ENCODE measurements at regions not wholly inside any gene's neighbourhood (a gene's known extent, or its start where the extent isn't known, plus 50 kb on each side); places are given as distances from the start of the nearest gene placed in this dataset.

GRCh38 chrX:121191779-121192178 lies 144.4 kb downstream of the GLUD2 start:
- no peaks in the 10 kb centered on the region for H3K4me1 ChIP-seq (ENCODE audit: control insufficient read depth, insufficient read depth, low read length)
- H3K36me3 ChIP-seq (ENCODE audit: control insufficient read depth in 2 of 2, insufficient read depth in 1 of 2, low read length in 2 of 2): no peaks in the 10 kb centered on the region
- no peak for TF ChIP-seq IKZF3 (tag by site-specific recombination; IDR thresholded peaks at IDR 0.05)
- TF ChIP-seq SALL2 (tag by site-specific recombination; IDR thresholded peaks at IDR 0.05; ENCODE audit: borderline replicate concordance): no peak
- TF ChIP-seq ZNF513 (tag by site-specific recombination; IDR thresholded peaks at IDR 0.05): no peak
- TF ChIP-seq ZNF146 (tag by site-specific recombination; IDR thresholded peaks at IDR 0.05): no peak
- TF ChIP-seq ZNF837 (tag by site-specific recombination; IDR thresholded peaks at IDR 0.05): no peak
- no peak overlapping the region for H3K27ac ChIP-seq (ENCODE audit: extremely low read depth, low read depth, low read length)
- no peaks in the 10 kb centered on the region for H3K9me3 ChIP-seq (ENCODE audit: control insufficient read depth, insufficient read depth, low read depth, low read length)
- no peak overlapping the region for H3K4me3 ChIP-seq (ENCODE audit: low read depth, low read length)
- ChIA-PET POLR2A (no interaction called here), CTCF (no interaction called here)

GRCh38 chrX:121195719-121196118 lies 148.3 kb downstream of the GLUD2 start:
- TF ChIP-seq GFI1B (tag by site-specific recombination; IDR thresholded peaks at IDR 0.05): no peak
- no peak for TF ChIP-seq ZNF510 (tag by site-specific recombination; IDR thresholded peaks at IDR 0.05; ENCODE audit: insufficient replicate concordance)
- no peak for TF ChIP-seq ZBTB8A (tag by site-specific recombination; IDR thresholded peaks at IDR 0.05)
- TF ChIP-seq ZNF416 (tag by site-specific recombination; IDR thresholded peaks at IDR 0.05): no peak
- no peak for TF ChIP-seq ZEB2 (tag by site-specific recombination; IDR thresholded peaks at IDR 0.05)
- no peak for TF ChIP-seq ZNF843 (tag by site-specific recombination; IDR thresholded peaks at IDR 0.05)
- no peak for TF ChIP-seq ZNF335 (tag by site-specific recombination; conservative IDR thresholded peaks at IDR 0.05)
- TF ChIP-seq PRDM10 (tag by site-specific recombination; IDR thresholded peaks at IDR 0.05): no peak
- no peak for TF ChIP-seq REPIN1 (tag by site-specific recombination; IDR thresholded peaks at IDR 0.05; ENCODE audit: low read depth)
- no peak for TF ChIP-seq ZNF624 (tag by site-specific recombination; IDR thresholded peaks at IDR 0.05)
- no peak for TF ChIP-seq ZNF692 (tag by site-specific recombination; IDR thresholded peaks at IDR 0.05)
- TF ChIP-seq PATZ1 (tag by site-specific recombination; IDR thresholded peaks at IDR 0.05): no peak
- no peak for TF ChIP-seq PRDM6 (tag by site-specific recombination; IDR thresholded peaks at IDR 0.05)
- no peak for TF ChIP-seq ZBTB44 (tag by site-specific recombination; IDR thresholded peaks at IDR 0.05)
- no peak for TF ChIP-seq INSM2 (tag by site-specific recombination; IDR thresholded peaks at IDR 0.05)
- no peak for TF ChIP-seq GLIS1 (tag by site-specific recombination; IDR thresholded peaks at IDR 0.05)

More at GRCh38 chrX:121195719-121196118, 148.3 kb downstream of the GLUD2 start:
- Histone ChIP-seq H3K27ac (ENCODE audit: extremely low read depth, low read depth, low read length) (no peak overlapping the region), H3K9me3 (ENCODE audit: control insufficient read depth, insufficient read depth, low read depth, low read length) (no peaks in the 10 kb centered on the region; the same call in 1 of the 2 replicates), H3K4me3 (ENCODE audit: low read depth, low read length) (no peak overlapping the region), H3K36me3 (ENCODE audit: control insufficient read depth in 2 of 2, insufficient read depth in 1 of 2, low read length in 2 of 2) (no peaks in the 10 kb centered on the region), H3K4me1 (ENCODE audit: control insufficient read depth, insufficient read depth, low read length) (no peaks in the 10 kb centered on the region)
- POLR2A ChIA-PET: no interaction called here
- CTCF ChIA-PET: no interaction called here
